Subcutaneous abdominal adipose tissue (tissue), 5 donors: ENCODE measurements at regions not wholly inside any gene's neighbourhood (a gene's known extent, or its start where the extent isn't known, plus 50 kb on each side); places are given as distances from the start of the nearest gene placed in this dataset.
"Not testable (repeated sequence)": the region's sequence is repeated elsewhere in the genome, so short reads cannot be mapped to it uniquely, and the experiment has no call there.

Experiments
- H3K27ac ChIP-seq: one replicate; pipeline ENCODE4 v1.7.0; 2013; ENCODE audit warnings: low read depth, mild to moderate bottlenecking, inconsistent platforms, low read length, moderate library complexity
- H3K27me3 ChIP-seq, 5 donors: one replicate each; pipeline ENCODE4 v1.7.0; 2013; ENCODE audit warnings: low read length in 5 of 5, inconsistent platforms in 1 of 5; ENCODE audit not compliant: control insufficient read depth in 5 of 5, insufficient read depth in 4 of 5
- H3K36me3 ChIP-seq, 5 donors: one replicate each; pipeline ENCODE4 v1.7.0; 2013; ENCODE audit warnings: low read length in 5 of 5; ENCODE audit not compliant: control insufficient read depth in 5 of 5, insufficient read depth in 5 of 5
- H3K4me1 ChIP-seq, 5 donors: one replicate each; pipeline ENCODE4 v1.7.0; 2013; ENCODE audit warnings: low read length in 5 of 5, mild to moderate bottlenecking in 3 of 5, moderate library complexity in 1 of 5; ENCODE audit not compliant: control insufficient read depth in 5 of 5, insufficient read depth in 5 of 5
- H3K4me3 ChIP-seq, 5 donors: one replicate each; pipeline ENCODE4 v1.7.0; 2013; ENCODE audit warnings: low read length in 5 of 5, low read depth in 1 of 5
- H3K9ac ChIP-seq, 5 donors: one replicate each; pipeline ENCODE4 v1.7.0; 2013; ENCODE audit warnings: low read length in 5 of 5, mild to moderate bottlenecking in 4 of 5, moderate library complexity in 3 of 5
- H3K9me3 ChIP-seq, 5 donors: one replicate each; pipeline ENCODE4 v1.7.0; 2013; ENCODE audit warnings: low read length in 5 of 5; ENCODE audit not compliant: control insufficient read depth in 5 of 5
- donor health status: healthy.
- donor health status: healthy.
- donor health status: healthy.
- donor health status: healthy.
- donor health status: healthy.

DNA sequence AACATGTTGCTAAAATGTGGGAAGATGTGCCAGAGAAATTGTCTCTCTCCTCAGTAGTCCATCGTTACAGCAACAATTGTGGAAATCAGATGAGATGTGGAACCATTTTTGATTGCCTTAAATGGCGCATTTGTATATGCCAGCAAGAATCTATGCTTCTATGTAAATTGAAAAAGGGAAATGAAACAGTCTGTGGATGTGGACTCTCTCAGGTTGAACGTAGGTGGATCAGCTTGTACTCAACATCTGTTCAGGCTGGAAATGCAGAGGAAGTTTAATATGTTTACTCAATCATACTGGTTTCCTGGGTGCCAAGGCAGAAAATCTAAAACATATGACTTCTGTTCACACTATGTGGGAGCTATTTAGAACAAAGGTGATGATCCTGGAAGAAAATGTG, 490.7 kb upstream of the ZNF337 start:
- not testable (repeated sequence) for H3K27me3 ChIP-seq

GRCh38 chr20:26183720-26184119, 487.1 kb upstream of the ZNF337 start:
- not testable (repeated sequence) for H3K9me3 ChIP-seq, H3K27me3 ChIP-seq, H3K4me1 ChIP-seq, H3K9ac ChIP-seq, H3K36me3 ChIP-seq, H3K27ac ChIP-seq, H3K4me3 ChIP-seq

More for the DNA sequence above, 490.7 kb upstream of the ZNF337 start:
- not testable (repeated sequence) for H3K4me3 ChIP-seq, H3K36me3 ChIP-seq, H3K4me1 ChIP-seq, H3K9ac ChIP-seq, H3K27ac ChIP-seq, H3K9me3 ChIP-seq

- not testable (repeated sequence) for H3K9me3 ChIP-seq, H3K36me3 ChIP-seq, H3K27me3 ChIP-seq, H3K9ac ChIP-seq, H3K4me1 ChIP-seq, H3K27ac ChIP-seq, H3K4me3 ChIP-seq
These were observed 484.7 kb upstream of the ZNF337 start for GRCh38 chr20:26181364-26181763.

- H3K27me3 ChIP-seq, H3K4me3 ChIP-seq, H3K27ac ChIP-seq, H3K4me1 ChIP-seq, H3K36me3 ChIP-seq, H3K9me3 ChIP-seq, H3K9ac ChIP-seq: not testable (repeated sequence)
These were observed 475.2 kb upstream of the ZNF337 start for GRCh38 chr20:26171875-26172274.

GRCh38 chr20:26169506-26169905, 472.9 kb upstream of the ZNF337 start:
- H3K4me1 ChIP-seq = no peaks in the 10 kb centered on the region
- H3K27me3 ChIP-seq = no peaks in the 10 kb centered on the region
- no peak overlapping the region for H3K9ac ChIP-seq
- H3K27ac ChIP-seq = no peak overlapping the region
- no peak overlapping the region for H3K4me3 ChIP-seq
- H3K9me3 ChIP-seq = no peaks in the 10 kb centered on the region
- H3K36me3 ChIP-seq = no peaks in the 10 kb centered on the region

DNA sequence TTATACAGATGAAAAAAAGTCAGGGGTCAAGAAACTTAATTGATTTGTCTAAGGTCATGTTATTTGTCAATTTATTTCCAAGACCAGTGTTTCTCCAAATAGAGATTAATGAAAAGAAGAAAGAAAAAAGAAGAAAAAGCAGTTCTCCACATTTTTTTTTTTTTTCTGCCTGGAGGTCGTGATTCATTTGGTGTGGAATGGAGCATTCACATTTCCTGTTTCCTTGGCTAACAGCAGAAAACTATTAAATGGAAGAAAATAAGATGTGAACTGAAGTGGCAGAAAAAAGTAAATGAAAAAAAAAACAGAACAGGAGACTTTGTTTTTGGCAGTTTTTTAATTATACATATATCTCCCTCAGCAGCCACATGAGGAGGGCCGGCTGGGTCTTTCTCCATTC, 470.8 kb upstream of the ZNF337 start:
- no peaks in the 10 kb centered on the region for H3K36me3 ChIP-seq
- no peaks in the 10 kb centered on the region for H3K27me3 ChIP-seq
- no peak overlapping the region for H3K27ac ChIP-seq
- H3K4me3 ChIP-seq = no peak overlapping the region
- H3K9me3 ChIP-seq = no peaks in the 10 kb centered on the region
- no peak overlapping the region for H3K9ac ChIP-seq
- H3K4me1 ChIP-seq = no peaks in the 10 kb centered on the region

GRCh38 chr20:26163890-26164289, 467.2 kb upstream of the ZNF337 start:
- no peak overlapping the region for H3K4me3 ChIP-seq
- no peak overlapping the region for H3K9ac ChIP-seq
- H3K27me3 ChIP-seq = no peaks in the 10 kb centered on the region
- H3K9me3 ChIP-seq = no peaks in the 10 kb centered on the region
- H3K4me1 ChIP-seq = no peaks in the 10 kb centered on the region
- no peak overlapping the region for H3K27ac ChIP-seq
- no peaks in the 10 kb centered on the region for H3K36me3 ChIP-seq

DNA sequence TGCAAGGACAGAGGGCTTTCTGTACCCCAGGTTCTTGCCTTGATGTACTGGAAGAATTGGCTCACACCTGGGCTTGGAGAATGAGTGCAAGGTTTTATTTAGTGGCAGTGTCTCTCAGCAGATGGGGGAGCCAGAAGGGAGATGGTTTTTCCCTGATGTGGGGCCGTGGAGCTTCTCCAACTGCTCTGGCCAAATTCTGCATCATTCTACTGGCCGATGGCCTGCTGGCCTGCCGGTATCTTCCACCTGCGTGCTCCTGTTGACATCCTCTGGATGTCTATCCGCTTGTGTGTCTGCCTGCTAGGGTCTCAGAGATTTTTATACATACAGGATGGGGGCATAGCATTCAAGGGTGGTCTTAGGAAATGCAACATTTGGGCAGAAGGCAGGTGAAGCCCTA, 466.5 kb upstream of the ZNF337 start:
- H3K36me3 ChIP-seq, H3K4me1 ChIP-seq, H3K4me3 ChIP-seq, H3K9ac ChIP-seq, H3K9me3 ChIP-seq, H3K27ac ChIP-seq, H3K27me3 ChIP-seq: not testable (repeated sequence)

DNA sequence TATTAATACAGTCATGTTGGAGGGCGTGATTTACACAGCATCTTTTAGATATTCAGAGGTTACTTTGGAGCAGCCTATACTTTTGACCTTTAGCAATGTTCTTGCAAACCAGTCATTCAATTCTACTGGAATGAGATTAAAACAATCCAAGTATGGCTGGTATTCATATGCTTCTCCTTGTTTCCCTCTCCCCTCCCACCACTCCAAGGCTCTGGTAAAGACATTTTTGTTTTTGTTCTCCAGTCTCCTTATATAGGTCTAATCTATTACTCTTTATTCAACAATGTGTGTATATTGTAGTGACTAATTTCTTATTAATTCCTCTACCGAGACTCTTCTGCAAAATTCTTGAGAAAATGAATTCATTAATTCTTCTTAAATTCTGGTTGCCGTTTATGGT, 465.1 kb upstream of the ZNF337 start:
- not testable (repeated sequence) for H3K27me3 ChIP-seq, H3K9ac ChIP-seq, H3K36me3 ChIP-seq, H3K4me1 ChIP-seq, H3K9me3 ChIP-seq, H3K27ac ChIP-seq, H3K4me3 ChIP-seq

DNA sequence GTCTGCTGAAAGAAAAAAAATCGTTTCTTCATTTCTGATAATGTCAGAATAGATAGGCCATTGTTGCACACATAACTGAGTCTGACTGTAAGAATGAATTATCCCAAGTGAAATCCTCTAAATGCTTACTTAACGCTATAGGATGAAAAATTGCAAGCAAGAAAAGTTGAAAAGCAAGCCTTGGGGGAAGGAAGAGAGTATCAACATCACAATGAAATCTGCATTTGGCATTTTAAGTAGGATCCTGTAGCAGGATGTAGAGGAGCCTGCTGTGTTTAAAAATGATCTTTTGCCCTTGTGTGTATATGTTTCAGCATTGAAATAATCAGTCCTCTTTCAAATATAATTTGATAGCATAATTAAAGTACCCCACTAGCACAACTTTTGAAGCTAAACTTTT, 464.3 kb upstream of the ZNF337 start:
- not testable (repeated sequence) for H3K36me3 ChIP-seq, H3K27ac ChIP-seq, H3K9ac ChIP-seq, H3K27me3 ChIP-seq, H3K9me3 ChIP-seq, H3K4me3 ChIP-seq, H3K4me1 ChIP-seq

DNA sequence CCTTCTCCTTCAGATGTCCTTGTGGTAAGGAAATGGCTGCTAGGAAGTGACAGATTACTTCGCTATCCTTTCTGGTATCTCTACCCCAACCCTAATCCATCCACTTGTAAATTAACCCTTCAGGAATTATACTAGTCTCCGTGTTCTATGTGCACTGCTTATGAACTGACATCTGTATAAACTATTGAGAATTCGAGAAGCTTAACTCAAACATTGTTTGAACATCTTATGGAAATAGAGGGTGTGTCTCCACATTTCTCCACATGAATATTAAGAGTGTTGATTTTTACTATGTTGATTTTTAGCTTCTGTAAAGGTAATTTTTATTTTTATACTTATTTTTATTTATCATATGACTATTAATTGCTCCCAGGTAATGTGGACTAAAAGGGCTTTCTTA, 457.6 kb upstream of the ZNF337 start:
- Histone ChIP-seq H3K27me3 (no peaks in the 10 kb centered on the region), H3K9me3 (no peaks in the 10 kb centered on the region), H3K4me3 (no peak overlapping the region), H3K9ac (no peak overlapping the region), H3K27ac (no peak overlapping the region), H3K36me3 (no peaks in the 10 kb centered on the region), H3K4me1 (no peaks in the 10 kb centered on the region)
